GM21529 (cell line): ENCODE measurements at regions not wholly inside any gene's neighbourhood (a gene's known extent, or its start where the extent isn't known, plus 50 kb on each side); places are given as distances from the start of the nearest gene placed in this dataset.
"Not testable (repeated sequence)": the region's sequence is repeated elsewhere in the genome, so short reads cannot be mapped to it uniquely, and the experiment has no call there.

Source experiments
- ATAC-seq: cut with Tn5 transposase; IDR thresholded peaks from one replicate; pipeline ENCODE4 v1.9.1; 2021; ENCODE audit not compliant: unreplicated experiment

GRCh38 chr6:140316966-140317365 lies 942.5 kb upstream of the CITED2 start:
- no peak for ATAC-seq

GRCh38 chr6:140314682-140315081 lies 940.2 kb upstream of the CITED2 start:
- no peak for ATAC-seq

DNA sequence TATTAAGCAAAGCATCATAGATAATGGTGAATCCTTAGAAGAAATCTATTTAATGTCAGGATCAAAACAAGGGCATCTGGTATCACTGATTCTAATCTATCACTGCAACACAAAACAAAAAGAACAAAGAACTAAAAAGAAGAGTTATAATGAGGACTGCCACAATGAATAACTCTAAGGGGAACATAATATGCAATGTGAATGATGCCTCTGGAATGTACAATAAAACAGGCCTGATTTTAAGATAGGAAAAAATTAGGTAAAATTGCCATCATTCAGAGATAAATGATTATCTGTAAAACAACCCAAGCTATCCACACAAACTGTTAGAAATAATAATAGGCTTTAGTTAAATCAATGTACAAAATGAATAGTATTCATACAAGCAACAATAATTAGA lies 936.7 kb upstream of the CITED2 start:
- ATAC-seq, result no peak

GRCh38 chr6:140303218-140303949 lies 928.9 kb upstream of the CITED2 start:
- ATAC-seq, result no peak

DNA sequence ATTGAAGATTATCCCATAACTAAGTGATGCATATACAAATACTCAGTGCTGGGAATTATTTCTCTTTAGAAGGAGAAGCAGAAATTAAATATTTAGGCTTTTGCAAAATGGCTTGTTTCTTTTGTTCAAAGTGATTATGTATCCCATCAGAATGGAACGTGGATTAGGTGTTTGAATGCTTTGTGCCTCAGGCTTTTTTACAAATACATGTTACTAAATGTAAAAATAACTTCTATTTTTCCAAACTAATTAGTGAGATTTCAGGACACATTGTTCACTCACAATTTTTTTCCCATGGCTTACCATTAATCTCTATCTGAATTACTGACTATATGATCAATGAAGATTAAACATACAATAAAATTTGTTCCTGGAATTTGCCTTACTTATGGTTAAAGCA lies 925.9 kb upstream of the CITED2 start:
- ATAC-seq, result no peak

DNA sequence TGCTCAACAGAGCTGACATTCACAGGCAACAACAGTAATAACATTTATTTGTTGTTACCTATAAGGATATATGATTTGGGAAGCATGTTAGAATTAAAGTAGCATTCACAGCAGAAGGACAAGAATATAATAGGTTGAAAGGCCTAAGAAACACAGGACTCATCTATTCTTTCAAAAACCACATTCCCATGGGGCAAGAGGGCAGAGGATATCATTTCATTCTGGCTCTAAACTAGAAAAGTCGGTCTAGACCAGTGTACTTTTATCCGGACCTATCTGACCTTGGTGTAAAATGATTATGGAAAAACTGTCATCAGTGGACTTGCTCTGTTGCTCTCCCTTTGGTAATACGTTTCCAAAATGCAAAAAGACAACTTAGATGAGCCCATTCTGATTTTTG lies 914.7 kb upstream of the CITED2 start:
- ATAC-seq, result no peak

GRCh38 chr6:140285998-140286690 lies 911.7 kb upstream of the CITED2 start:
- ATAC-seq, result no peak

DNA sequence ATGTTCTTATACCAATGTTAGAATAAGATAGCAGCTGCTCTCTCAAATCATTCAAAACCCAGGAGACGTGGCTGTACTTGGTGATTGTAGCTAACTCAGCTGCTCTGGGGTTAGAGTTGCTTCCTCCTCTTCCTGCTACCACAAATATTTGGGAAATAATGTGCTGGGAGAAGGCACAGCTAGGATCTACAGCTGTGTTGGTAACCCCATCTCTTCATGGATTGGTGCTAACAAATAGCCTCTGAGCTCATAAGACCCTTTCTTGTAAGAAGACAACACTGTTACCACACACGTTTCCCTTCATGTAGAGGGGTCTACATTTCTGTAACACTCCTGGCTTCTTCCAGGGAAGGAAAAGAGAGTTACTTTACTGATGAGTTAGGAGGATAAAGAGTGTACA lies 911.0 kb upstream of the CITED2 start:
- no peak for ATAC-seq

DNA sequence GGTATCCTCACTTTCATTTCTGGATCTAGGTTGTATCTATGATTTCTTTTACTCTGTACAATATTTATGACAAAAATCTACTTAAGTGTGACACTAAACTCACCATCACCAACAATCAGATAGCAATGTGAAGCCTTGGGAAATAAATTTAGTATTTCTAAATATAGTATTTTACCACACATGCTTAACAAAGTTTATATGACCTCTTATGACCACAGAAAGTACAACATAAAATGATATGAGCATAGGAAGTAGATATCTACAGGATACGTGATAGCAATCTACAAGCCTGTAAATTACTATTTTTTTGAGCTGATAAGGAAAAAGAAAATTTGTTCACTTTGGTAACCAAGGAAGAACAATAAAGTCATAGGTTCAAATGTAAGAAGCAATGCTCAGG lies 910.4 kb upstream of the CITED2 start:
- no peak for ATAC-seq

DNA sequence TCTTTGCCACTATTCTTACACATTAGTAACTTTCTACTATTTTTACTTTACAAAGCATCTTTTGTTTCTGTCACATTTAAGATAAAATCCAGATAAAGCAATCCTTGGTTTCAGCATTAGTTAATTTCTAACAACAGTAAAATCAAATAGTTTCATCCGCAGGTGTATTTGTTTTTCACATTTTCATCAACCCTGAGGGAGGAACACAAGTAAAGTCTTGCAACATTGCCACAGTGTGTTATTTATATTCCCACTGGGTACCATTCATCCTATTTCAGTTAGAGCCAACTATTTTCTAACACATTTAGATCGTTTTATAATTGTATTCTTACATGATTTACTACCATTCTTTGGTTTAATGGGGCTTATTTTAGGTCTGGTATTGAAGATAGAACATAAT lies 908.7 kb upstream of the CITED2 start:
- ATAC-seq, result no peak

DNA sequence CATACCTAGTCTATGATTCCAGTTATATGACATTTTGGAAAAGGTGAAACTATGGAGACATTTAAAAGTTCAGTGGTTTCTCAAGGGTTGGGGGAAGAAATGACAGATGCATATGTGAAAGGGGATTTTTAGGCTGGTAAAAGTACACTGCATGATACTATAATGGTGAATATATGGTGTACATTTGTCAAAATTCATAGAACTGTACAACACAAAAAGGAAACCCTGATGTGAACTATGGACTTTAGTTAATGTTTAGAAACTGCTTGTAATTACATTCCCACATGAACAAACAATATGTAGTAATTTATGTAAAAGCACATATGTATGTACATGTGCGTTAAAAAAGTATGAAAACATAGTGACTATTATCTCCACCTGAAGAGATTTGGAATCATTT lies 907.3 kb upstream of the CITED2 start:
- ATAC-seq, result no peak

DNA sequence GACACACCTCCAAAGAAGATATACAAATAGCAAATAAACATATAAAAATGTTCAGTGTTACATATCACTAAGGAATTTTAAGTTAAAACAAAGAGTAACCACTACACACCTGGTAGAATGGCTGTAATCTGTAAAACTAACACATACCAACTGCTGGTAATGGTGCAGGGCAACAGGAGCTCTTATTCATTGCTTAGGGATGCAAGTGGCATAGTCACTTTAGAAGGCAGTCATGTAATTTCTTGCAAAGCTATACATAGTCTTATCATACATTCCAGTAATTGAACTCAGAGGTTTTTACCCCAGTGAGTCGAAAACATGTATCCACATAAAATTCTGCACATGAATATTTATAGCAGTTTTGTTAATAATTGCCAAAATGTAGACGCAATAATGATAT lies 906.8 kb upstream of the CITED2 start:
- ATAC-seq, result no peak

DNA sequence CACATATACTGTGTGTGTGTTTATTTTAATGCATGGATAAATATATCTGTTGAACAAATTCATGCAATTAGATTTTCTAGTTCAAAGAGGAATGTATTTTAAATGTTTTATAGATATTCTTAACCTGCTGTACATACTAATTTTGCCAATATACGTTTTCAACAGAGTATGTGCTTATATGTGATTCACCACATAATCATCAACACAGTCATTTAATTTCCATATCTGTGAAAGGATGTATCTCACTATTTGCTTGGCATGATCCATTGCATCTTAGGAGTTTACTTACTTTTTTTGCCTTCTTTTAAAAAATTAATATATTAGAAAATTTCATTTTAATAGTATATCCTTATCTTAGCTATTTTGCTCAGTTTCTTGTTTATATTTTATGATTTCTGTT lies 902.3 kb upstream of the CITED2 start:
- ATAC-seq, result no peak

DNA sequence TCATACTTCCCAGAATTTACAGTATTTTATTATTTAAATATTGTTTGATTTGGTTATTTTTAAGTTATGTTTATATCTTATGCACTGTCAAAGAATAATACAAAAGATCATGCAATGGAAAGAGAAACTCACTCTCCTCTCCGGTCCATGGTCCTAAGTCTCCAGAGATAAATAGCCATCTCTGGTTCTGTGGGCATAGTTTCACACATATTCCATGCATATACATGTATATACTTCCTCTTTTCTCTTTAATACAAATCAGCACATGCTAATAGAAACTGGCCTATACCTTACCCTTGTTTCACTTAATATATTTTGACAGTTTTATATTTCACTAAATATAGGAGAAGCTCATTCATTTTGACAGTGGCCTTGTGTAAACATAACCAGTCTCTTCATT lies 901.7 kb upstream of the CITED2 start:
- ATAC-seq, result no peak

DNA sequence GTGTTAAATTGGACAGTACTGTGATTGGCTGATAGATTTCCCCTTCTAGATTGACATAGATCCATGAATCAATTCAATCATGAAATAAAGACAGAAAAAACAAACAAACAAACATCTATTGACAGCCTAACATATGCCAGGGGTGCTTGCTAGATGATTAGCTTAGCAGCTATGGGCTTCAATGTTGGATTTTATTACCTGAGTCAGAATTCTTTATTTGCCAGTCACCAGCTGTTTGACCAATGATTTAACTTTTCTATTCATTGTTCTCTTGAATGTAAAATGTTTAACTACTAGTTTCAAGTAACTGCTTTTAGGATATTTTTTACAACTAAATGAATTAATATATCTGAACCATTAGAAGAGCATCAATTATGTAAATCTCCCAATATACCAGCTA lies 901.3 kb upstream of the CITED2 start:
- no peak for ATAC-seq

- ATAC-seq, result no peak
These were observed 900.1 kb upstream of the CITED2 start for GRCh38 chr6:140274548-140274947.

- peak; percentile 99 for ATAC-seq
These were observed 897.4 kb upstream of the CITED2 start for GRCh38 chr6:140271759-140272377.

GRCh38 chr6:140269591-140270165 lies 895.2 kb upstream of the CITED2 start:
- no peak for ATAC-seq

- ATAC-seq, result no peak
These were observed 890.0 kb upstream of the CITED2 start for GRCh38 chr6:140264431-140264830.

DNA sequence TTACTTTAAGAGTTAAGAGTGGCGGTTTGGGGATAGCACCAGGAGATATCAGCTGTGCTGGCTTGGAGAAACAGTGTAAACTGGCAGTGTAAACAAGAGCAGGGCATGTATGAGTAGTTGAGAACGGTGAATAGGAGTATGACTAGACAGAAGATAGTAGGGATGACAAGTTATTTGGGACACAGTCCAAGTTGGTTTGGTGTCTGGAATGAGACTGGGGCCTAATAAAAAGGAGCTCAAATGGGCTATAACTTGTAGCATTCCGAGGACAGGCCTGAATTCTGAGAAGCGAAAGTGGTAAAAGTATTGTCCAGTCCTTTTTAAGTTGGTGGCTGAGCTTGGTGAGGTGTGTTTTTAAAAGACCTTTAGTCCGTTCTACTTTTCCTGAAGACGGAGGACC lies 883.9 kb upstream of the CITED2 start:
- not testable (repeated sequence) for ATAC-seq

GRCh38 chr6:140256248-140256647 lies 881.8 kb upstream of the CITED2 start:
- ATAC-seq, result no peak

DNA sequence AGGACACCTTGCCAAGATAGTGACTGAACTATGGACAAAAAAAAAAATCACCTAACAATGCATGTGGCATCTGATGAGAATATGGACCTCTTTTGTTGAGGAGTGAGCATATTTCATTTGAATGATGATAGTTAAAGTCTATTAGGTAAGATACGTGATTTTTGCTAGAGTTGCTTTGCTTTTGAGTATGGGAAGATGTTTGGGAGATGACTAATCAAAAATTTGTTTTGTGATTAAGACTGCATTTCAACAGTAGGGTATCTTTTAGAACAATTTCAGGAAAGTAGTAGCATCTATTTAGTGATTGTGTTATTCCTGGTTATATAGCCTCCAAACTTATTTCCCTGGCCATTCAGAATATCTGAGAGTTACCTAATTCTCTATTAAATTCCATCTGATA lies 878.6 kb upstream of the CITED2 start:
- no peak for ATAC-seq
